Peyer's patch (tissue), 4 donors: ENCODE measurements at regions not wholly inside any gene's neighbourhood (a gene's known extent, or its start where the extent isn't known, plus 50 kb on each side); places are given as distances from the start of the nearest gene placed in this dataset.

Source experiments
- POLR2A ChIP-seq, 2 donors: fragments of 450-650 bp; IDR thresholded peaks; one replicate each; pipeline ENCODE4 v1.5.1; 2017; ENCODE audit warnings: antibody characterized with exemption in 2 of 2, mild to moderate bottlenecking in 2 of 2, moderate library complexity in 2 of 2
- TF ChIP-seq, protein P1 (sequence below), 6 experiments: fragments of 450-650 bp in 4 of 6; fragments of 200-600 bp in 2 of 6; sonication (generic) in 1 of 6; IDR thresholded peaks; one replicate each; pipeline ENCODE4 v1.5.1; 2017 to 2019; ENCODE audit warnings: antibody characterized with exemption in 6 of 6, mild to moderate bottlenecking in 3 of 6, moderate library complexity in 1 of 6

DNA sequence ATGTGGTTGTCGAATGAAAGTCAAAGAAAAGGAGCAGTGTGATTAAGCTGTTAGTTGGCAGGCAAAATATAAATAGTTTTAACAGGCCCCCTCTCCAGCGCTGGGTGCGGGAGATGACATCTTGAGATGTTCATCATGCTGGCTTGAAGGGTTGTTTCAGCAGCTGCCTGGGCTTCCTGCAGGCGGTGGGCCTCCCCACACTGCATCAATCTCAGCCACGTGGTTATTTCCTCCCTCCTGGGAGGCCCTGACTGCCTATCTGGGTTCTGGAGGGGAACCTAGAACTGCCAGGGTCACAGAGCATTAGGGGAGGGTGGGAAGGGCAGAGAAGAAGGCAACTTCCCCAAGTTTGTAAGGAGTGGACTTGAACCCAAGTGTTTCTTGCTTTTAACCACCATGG is 173.3 kb upstream of the SYT13 start:
- TF ChIP-seq, protein P1, sequence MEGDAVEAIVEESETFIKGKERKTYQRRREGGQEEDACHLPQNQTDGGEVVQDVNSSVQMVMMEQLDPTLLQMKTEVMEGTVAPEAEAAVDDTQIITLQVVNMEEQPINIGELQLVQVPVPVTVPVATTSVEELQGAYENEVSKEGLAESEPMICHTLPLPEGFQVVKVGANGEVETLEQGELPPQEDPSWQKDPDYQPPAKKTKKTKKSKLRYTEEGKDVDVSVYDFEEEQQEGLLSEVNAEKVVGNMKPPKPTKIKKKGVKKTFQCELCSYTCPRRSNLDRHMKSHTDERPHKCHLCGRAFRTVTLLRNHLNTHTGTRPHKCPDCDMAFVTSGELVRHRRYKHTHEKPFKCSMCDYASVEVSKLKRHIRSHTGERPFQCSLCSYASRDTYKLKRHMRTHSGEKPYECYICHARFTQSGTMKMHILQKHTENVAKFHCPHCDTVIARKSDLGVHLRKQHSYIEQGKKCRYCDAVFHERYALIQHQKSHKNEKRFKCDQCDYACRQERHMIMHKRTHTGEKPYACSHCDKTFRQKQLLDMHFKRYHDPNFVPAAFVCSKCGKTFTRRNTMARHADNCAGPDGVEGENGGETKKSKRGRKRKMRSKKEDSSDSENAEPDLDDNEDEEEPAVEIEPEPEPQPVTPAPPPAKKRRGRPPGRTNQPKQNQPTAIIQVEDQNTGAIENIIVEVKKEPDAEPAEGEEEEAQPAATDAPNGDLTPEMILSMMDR (IDR thresholded peaks at IDR 0.05): no peak
- TF ChIP-seq POLR2A (IDR thresholded peaks at IDR 0.05): no peak
